HEK293 (cell line): ENCODE measurements at regions not wholly inside any gene's neighbourhood (a gene's known extent, or its start where the extent isn't known, plus 50 kb on each side); places are given as distances from the start of the nearest gene placed in this dataset.

ENCODE experiments used
- CTCF ChIA-PET: fragments of 350-600 bp; formaldehyde crosslinking; extraction: SDS; loops from one replicate; lab custom pipeline; 2021; ENCODE audit warnings: antibody characterized with exemption; lab: Yijun Ruan, JAX
- POLR2A ChIA-PET: fragments of 300-600 bp; formaldehyde crosslinking; extraction: SDS; loops from one replicate; lab custom pipeline; 2020; ENCODE audit warnings: antibody characterized with exemption, inconsistent platforms; lab: Yijun Ruan, JAX
- H3K27ac ChIP-seq: fragments of 200-500 bp; sonication (Bioruptor generic); 2 replicates; pipeline ENCODE4 v1.5.1; 2014; ENCODE audit warnings: low read depth, low read length, control low read depth, inconsistent platforms; ENCODE audit errors: extremely low read depth
- H3K36me3 ChIP-seq, 2 experiments: fragments of 200-500 bp in 1 of 2; sonication (Bioruptor generic) in 1 of 2; 1 replicate in 1 of 2; 2 replicates in 1 of 2; pipeline ENCODE4 v1.5.1; 2014 to 2017; ENCODE audit warnings: inconsistent platforms in 2 of 2, low read length in 2 of 2; ENCODE audit not compliant: control insufficient read depth in 2 of 2, insufficient read depth in 1 of 2
- H3K4me1 ChIP-seq: fragments of 200-500 bp; sonication (Bioruptor generic); 2 replicates; pipeline ENCODE4 v1.5.1; 2014; ENCODE audit warnings: mild to moderate bottlenecking, low read length, inconsistent platforms; ENCODE audit not compliant: control insufficient read depth, insufficient read depth
- H3K4me3 ChIP-seq: 2 replicates; pipeline ENCODE4 v1.5.1; 2011; ENCODE audit warnings: low read depth, mild to moderate bottlenecking, control low read depth, low read length, moderate library complexity
- H3K9me3 ChIP-seq: fragments of 200-500 bp; sonication (Bioruptor generic); 2 replicates; pipeline ENCODE4 v1.5.1; 2014; ENCODE audit warnings: low read depth, low read length, inconsistent platforms; ENCODE audit not compliant: control insufficient read depth, insufficient read depth
- HOXC10 ChIP-seq: sonication (generic); formaldehyde crosslinking; IDR thresholded peaks from 2 replicates; pipeline ENCODE4 v1.8.1; 2023; ENCODE audit warnings: mild to moderate bottlenecking, missing genetic modification reagents
- KLF8 ChIP-seq: fragments of 450-650 bp; formaldehyde crosslinking; IDR thresholded peaks from 2 replicates; pipeline ENCODE4 v1.5.1; 2016; ENCODE audit warnings: missing biosample characterization, missing genetic modification characterization
- PRDM1 ChIP-seq: fragments of 450-650 bp; formaldehyde crosslinking; IDR thresholded peaks from 2 replicates; pipeline ENCODE4; 2016; ENCODE audit warnings: missing biosample characterization, missing genetic modification characterization
- RBAK ChIP-seq: fragments of 450-650 bp; formaldehyde crosslinking; IDR thresholded peaks from 2 replicates; pipeline ENCODE4 v1.5.1; 2016; ENCODE audit warnings: missing biosample characterization, missing genetic modification characterization
- SP3 ChIP-seq: fragments of 450-650 bp; formaldehyde crosslinking; IDR thresholded peaks from 2 replicates; pipeline ENCODE4 v1.5.1; 2016; ENCODE audit warnings: missing biosample characterization, missing genetic modification characterization
- WT1 ChIP-seq: fragments of 450-650 bp; formaldehyde crosslinking; IDR thresholded peaks from 2 replicates; pipeline ENCODE4 v1.5.1; 2016; ENCODE audit warnings: missing biosample characterization, missing genetic modification characterization
- ZBTB20 ChIP-seq: fragments of 450-650 bp; formaldehyde crosslinking; IDR thresholded peaks from 2 replicates; pipeline ENCODE4 v1.5.1; 2016; ENCODE audit warnings: missing biosample characterization, missing genetic modification characterization
- ZBTB8A ChIP-seq: fragments of 450-650 bp; formaldehyde crosslinking; IDR thresholded peaks from 2 replicates; pipeline ENCODE4 v1.5.1; 2016; ENCODE audit warnings: missing biosample characterization, missing genetic modification characterization
- ZEB2 ChIP-seq: fragments of 450-650 bp; formaldehyde crosslinking; IDR thresholded peaks from 2 replicates; pipeline ENCODE4 v1.5.1; 2016; ENCODE audit warnings: missing biosample characterization, missing genetic modification characterization
- ZFHX2 ChIP-seq: fragments of 450-650 bp; formaldehyde crosslinking; conservative IDR thresholded peaks from 2 replicates; pipeline ENCODE4 v1.5.1; 2016; ENCODE audit warnings: missing biosample characterization, missing genetic modification characterization
- ZFP3 ChIP-seq: fragments of 450-650 bp; formaldehyde crosslinking; IDR thresholded peaks from 2 replicates; pipeline ENCODE4 v1.5.1; 2016; ENCODE audit warnings: low read depth, missing biosample characterization, missing genetic modification characterization
- ZNF19 ChIP-seq: fragments of 450-650 bp; formaldehyde crosslinking; IDR thresholded peaks from 2 replicates; pipeline ENCODE4; 2016; ENCODE audit warnings: missing biosample characterization, missing genetic modification characterization, low read depth
- ZNF223 ChIP-seq: fragments of 450-650 bp; formaldehyde crosslinking; IDR thresholded peaks from 2 replicates; pipeline ENCODE4 v1.5.1; 2016; ENCODE audit warnings: missing biosample characterization, missing genetic modification characterization
- ZNF391 ChIP-seq: fragments of 450-650 bp; formaldehyde crosslinking; IDR thresholded peaks from 2 replicates; pipeline ENCODE4 v1.5.1; 2016; ENCODE audit warnings: low read depth, missing biosample characterization, missing genetic modification characterization, borderline replicate concordance
- ZNF514 ChIP-seq: fragments of 450-650 bp; formaldehyde crosslinking; IDR thresholded peaks from 2 replicates; pipeline ENCODE4 v1.5.1; 2016; ENCODE audit warnings: missing biosample characterization, missing genetic modification characterization
- ZNF530 ChIP-seq: fragments of 450-650 bp; formaldehyde crosslinking; IDR thresholded peaks from 2 replicates; pipeline ENCODE4 v1.5.1; 2016; ENCODE audit warnings: low read depth, missing biosample characterization, missing genetic modification characterization
- ZNF571 ChIP-seq: fragments of 450-650 bp; formaldehyde crosslinking; IDR thresholded peaks from 2 replicates; pipeline ENCODE4 v1.5.0; 2017; ENCODE audit warnings: missing biosample characterization, missing genetic modification characterization
- ZNF664 ChIP-seq: fragments of 450-650 bp; formaldehyde crosslinking; IDR thresholded peaks from 2 replicates; pipeline ENCODE4 v1.5.1; 2016; ENCODE audit warnings: missing biosample characterization, missing genetic modification characterization
- ZNF830 ChIP-seq: fragments of 450-650 bp; IDR thresholded peaks from 2 replicates; pipeline ENCODE4 v1.5.0; 2018; ENCODE audit warnings: missing biosample characterization, missing genetic modification characterization, low read depth, mild to moderate bottlenecking, moderate library complexity
- ZSCAN30 ChIP-seq: fragments of 450-650 bp; IDR thresholded peaks from 2 replicates; pipeline ENCODE4 v1.5.1; 2018; ENCODE audit warnings: missing biosample characterization, mild to moderate bottlenecking, missing genetic modification characterization, moderate library complexity
- TF ChIP-seq, protein P1 (sequence below): fragments of 450-650 bp; formaldehyde crosslinking; IDR thresholded peaks from 2 replicates; pipeline ENCODE4 v1.5.1; 2016; ENCODE audit warnings: missing biosample characterization, missing genetic modification characterization
- TF ChIP-seq, protein P2 (sequence below): fragments of 450-650 bp; formaldehyde crosslinking; IDR thresholded peaks from 2 replicates; pipeline ENCODE4 v1.5.1; 2016; ENCODE audit warnings: missing biosample characterization, missing genetic modification characterization
- TF ChIP-seq, protein P3 (sequence below): fragments of 450-650 bp; formaldehyde crosslinking; conservative IDR thresholded peaks from 2 replicates; pipeline ENCODE4 v1.5.1; 2016; ENCODE audit warnings: low read depth, missing biosample characterization, missing genetic modification characterization
- TF ChIP-seq, protein P4 (sequence below): fragments of 450-650 bp; formaldehyde crosslinking; IDR thresholded peaks from 2 replicates; pipeline ENCODE4 v1.5.1; 2017; ENCODE audit warnings: missing biosample characterization, mild to moderate bottlenecking, missing genetic modification characterization, moderate library complexity
- TF ChIP-seq, protein P5 (sequence below): fragments of 450-650 bp; formaldehyde crosslinking; conservative IDR thresholded peaks from 2 replicates; pipeline ENCODE4 v1.5.1; 2016; ENCODE audit warnings: low read depth, missing biosample characterization, missing genetic modification characterization

DNA sequence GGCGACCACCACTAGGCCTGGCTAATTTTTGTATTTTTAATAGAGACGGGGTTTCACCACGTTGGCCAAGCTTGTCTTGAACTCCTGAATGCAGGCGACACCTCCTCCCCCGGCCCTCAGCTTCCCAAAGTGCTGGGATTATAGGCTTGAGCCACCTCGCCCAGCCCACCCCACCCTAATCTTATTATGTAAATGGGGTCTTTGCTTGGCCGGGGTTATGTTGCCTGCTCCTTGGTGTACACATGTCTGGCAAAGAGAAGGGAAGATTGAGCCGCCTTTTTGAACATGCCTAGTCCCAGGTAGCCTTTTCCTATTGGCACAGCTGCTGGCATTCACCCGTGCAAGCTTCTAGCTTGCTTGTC, 106.8 kb downstream of the KCTD15 start:
- ChIA-PET CTCF (no interaction called here), POLR2A (no interaction called here)
- H3K4me1 ChIP-seq, result peaks cover 23% of the 10 kb centered on the region

DNA sequence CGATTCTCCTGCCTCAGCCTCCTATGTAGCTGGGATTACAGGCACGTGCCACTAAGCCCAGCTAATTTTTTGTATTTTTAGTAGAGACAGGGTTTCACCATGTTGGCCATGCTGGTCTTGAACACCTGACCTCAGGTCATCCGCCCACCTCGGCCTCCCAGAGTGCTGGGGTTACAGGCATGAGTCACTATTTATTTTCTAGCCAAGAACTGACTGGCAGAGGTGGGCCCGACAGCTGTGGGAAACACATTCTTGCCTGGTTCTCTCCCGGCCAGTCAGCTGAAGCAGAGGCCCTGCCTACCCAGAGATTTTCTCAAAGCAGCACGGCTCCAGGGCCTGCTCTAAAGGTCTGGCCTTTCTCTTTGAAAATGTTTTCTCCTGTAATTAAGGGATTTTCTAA, 108.0 kb downstream of the KCTD15 start:
- Histone ChIP-seq H3K9me3 (no peaks in the 10 kb centered on the region; the same call in 1 of the 2 replicates), H3K36me3 (no peaks in the 10 kb centered on the region; a peak in 1 of 3 replicates), H3K27ac (no peak overlapping the region), H3K4me1 (peaks cover 23% of the 10 kb centered on the region), H3K4me3 (no peak overlapping the region)
- CTCF ChIA-PET, result interaction anchor here (0.7 kb wide), 2 partner anchors 127 to 243 kb away, joined by 3 to 4 read pairs; no protein-coding TSS in a partner anchor
- POLR2A ChIA-PET, result no interaction called here
- TF ChIP-seq ZSCAN30, result no peak
- TF ChIP-seq HOXC10 (CRISPR knock-in tag), result no peak
- TF ChIP-seq ZNF19 (tag by site-specific recombination), result no peak
- no peak; the same call in 1 of the 2 replicates for TF ChIP-seq ZBTB20 (tag by site-specific recombination)
- no peak for TF ChIP-seq WT1 (tag by site-specific recombination)
- TF ChIP-seq ZNF664 (tag by site-specific recombination), result no peak
- TF ChIP-seq, protein P1, sequence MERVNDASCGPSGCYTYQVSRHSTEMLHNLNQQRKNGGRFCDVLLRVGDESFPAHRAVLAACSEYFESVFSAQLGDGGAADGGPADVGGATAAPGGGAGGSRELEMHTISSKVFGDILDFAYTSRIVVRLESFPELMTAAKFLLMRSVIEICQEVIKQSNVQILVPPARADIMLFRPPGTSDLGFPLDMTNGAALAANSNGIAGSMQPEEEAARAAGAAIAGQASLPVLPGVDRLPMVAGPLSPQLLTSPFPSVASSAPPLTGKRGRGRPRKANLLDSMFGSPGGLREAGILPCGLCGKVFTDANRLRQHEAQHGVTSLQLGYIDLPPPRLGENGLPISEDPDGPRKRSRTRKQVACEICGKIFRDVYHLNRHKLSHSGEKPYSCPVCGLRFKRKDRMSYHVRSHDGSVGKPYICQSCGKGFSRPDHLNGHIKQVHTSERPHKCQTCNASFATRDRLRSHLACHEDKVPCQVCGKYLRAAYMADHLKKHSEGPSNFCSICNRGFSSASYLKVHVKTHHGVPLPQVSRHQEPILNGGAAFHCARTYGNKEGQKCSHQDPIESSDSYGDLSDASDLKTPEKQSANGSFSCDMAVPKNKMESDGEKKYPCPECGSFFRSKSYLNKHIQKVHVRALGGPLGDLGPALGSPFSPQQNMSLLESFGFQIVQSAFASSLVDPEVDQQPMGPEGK (tag by site-specific recombination), result no peak
- no peak for TF ChIP-seq PRDM1
- TF ChIP-seq, protein P2, sequence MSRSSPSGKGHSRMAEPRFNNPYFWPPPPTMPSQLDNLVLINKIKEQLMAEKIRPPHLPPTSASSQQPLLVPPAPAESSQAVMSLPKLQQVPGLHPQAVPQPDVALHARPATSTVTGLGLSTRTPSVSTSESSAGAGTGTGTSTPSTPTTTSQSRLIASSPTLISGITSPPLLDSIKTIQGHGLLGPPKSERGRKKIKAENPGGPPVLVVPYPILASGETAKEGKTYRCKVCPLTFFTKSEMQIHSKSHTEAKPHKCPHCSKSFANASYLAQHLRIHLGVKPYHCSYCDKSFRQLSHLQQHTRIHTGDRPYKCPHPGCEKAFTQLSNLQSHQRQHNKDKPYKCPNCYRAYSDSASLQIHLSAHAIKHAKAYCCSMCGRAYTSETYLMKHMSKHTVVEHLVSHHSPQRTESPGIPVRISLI (tag by site-specific recombination), result no peak
- TF ChIP-seq ZEB2 (tag by site-specific recombination), result 0 out of 2 replicates have a peak, but pooled peaks have one; percentile 34
- no peak for TF ChIP-seq ZNF223
- TF ChIP-seq SP3 (tag by site-specific recombination), result no peak
- no peak for TF ChIP-seq ZNF391 (tag by site-specific recombination)
- TF ChIP-seq ZNF530 (tag by site-specific recombination), result no peak
- TF ChIP-seq ZNF571, result no peak
- TF ChIP-seq KLF8, result peak; percentile 75
- TF ChIP-seq, protein P3, sequence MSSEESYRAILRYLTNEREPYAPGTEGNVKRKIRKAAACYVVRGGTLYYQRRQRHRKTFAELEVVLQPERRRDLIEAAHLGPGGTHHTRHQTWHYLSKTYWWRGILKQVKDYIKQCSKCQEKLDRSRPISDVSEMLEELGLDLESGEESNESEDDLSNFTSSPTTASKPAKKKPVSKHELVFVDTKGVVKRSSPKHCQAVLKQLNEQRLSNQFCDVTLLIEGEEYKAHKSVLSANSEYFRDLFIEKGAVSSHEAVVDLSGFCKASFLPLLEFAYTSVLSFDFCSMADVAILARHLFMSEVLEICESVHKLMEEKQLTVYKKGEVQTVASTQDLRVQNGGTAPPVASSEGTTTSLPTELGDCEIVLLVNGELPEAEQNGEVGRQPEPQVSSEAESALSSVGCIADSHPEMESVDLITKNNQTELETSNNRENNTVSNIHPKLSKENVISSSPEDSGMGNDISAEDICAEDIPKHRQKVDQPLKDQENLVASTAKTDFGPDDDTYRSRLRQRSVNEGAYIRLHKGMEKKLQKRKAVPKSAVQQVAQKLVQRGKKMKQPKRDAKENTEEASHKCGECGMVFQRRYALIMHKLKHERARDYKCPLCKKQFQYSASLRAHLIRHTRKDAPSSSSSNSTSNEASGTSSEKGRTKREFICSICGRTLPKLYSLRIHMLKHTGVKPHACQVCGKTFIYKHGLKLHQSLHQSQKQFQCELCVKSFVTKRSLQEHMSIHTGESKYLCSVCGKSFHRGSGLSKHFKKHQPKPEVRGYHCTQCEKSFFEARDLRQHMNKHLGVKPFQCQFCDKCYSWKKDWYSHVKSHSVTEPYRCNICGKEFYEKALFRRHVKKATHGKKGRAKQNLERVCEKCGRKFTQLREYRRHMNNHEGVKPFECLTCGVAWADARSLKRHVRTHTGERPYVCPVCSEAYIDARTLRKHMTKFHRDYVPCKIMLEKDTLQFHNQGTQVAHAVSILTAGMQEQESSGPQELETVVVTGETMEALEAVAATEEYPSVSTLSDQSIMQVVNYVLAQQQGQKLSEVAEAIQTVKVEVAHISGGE, result no peak
- TF ChIP-seq RBAK (tag by site-specific recombination), result no peak
- TF ChIP-seq ZBTB8A (tag by site-specific recombination), result no peak
- TF ChIP-seq, protein P4, sequence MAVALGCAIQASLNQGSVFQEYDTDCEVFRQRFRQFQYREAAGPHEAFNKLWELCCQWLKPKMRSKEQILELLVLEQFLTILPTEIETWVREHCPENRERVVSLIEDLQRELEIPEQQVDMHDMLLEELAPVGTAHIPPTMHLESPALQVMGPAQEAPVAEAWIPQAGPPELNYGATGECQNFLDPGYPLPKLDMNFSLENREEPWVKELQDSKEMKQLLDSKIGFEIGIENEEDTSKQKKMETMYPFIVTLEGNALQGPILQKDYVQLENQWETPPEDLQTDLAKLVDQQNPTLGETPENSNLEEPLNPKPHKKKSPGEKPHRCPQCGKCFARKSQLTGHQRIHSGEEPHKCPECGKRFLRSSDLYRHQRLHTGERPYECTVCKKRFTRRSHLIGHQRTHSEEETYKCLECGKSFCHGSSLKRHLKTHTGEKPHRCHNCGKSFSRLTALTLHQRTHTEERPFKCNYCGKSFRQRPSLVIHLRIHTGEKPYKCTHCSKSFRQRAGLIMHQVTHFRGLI (tag by site-specific recombination), result peak; percentile 62; the same call in 1 of the 2 replicates
- TF ChIP-seq, protein P5, sequence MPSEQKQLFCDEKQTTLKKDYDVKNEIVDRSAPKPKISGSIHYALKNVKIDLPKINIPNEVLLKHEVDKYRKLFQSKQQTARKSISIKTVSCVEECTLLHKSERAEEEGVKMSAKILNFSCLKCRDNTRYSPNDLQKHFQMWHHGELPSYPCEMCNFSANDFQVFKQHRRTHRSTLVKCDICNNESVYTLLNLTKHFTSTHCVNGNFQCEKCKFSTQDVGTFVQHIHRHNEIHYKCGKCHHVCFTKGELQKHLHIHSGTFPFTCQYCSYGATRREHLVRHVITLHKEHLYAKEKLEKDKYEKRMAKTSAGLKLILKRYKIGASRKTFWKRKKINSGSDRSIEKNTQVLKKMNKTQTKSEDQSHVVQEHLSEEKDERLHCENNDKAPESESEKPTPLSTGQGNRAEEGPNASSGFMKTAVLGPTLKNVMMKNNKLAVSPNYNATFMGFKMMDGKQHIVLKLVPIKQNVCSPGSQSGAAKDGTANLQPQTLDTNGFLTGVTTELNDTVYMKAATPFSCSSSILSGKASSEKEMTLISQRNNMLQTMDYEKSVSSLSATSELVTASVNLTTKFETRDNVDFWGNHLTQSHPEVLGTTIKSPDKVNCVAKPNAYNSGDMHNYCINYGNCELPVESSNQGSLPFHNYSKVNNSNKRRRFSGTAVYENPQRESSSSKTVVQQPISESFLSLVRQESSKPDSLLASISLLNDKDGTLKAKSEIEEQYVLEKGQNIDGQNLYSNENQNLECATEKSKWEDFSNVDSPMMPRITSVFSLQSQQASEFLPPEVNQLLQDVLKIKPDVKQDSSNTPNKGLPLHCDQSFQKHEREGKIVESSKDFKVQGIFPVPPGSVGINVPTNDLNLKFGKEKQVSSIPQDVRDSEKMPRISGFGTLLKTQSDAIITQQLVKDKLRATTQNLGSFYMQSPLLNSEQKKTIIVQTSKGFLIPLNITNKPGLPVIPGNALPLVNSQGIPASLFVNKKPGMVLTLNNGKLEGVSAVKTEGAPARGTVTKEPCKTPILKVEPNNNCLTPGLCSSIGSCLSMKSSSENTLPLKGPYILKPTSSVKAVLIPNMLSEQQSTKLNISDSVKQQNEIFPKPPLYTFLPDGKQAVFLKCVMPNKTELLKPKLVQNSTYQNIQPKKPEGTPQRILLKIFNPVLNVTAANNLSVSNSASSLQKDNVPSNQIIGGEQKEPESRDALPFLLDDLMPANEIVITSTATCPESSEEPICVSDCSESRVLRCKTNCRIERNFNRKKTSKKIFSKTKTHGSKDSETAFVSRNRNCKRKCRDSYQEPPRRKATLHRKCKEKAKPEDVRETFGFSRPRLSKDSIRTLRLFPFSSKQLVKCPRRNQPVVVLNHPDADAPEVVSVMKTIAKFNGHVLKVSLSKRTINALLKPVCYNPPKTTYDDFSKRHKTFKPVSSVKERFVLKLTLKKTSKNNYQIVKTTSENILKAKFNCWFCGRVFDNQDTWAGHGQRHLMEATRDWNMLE (tag by site-specific recombination), result no peak
- TF ChIP-seq ZFP3, result no peak

More for the DNA sequence above, 106.8 kb downstream of the KCTD15 start:
- no peak overlapping the region for H3K4me3 ChIP-seq
- TF ChIP-seq ZFHX2 (no peak), ZNF830 (no peak), ZNF514 (no peak)
- H3K9me3 ChIP-seq, result peaks cover 4% of the 10 kb centered on the region; the same call in 1 of the 2 replicates
- H3K27ac ChIP-seq, result no peak overlapping the region
- H3K36me3 ChIP-seq, result no peaks in the 10 kb centered on the region; a peak in 1 of 3 replicates
